ENCODE measurements at regions not wholly inside any gene's neighbourhood (a gene's known extent, or its start where the extent isn't known, plus 50 kb on each side); places are given as distances from the start of the nearest gene placed in this dataset.

DNA sequence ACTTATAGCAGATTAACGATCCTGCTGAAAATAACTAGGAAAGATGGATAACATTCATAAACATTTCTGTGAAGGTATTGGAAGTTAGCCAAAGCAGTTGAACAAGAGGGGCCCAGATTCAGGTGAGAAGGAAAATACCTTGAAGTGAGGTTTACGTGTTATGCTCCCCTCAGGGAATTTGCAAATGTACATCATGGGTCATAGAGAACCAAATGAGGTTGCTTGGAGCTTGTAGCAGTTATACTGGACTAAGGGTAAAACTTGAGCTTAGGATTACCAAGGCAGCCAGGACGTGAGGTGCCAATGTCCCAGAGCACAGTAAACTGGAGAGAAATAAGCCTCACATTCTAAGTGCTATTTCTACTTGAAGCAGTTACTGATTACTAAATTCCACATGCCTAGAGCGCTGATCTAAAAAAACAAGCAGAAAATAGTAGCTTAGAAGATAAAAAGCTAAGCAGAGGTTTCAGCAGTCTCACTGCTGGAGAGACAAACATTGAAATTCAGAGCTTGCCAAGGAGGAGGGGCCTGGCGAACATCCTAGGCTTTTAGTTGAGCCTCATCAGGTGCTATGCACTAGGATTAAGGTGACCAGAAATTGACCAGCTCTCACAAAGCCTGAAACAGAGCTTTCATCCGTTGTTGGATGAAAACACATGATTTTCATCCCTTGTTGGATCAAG lies 136.7 kb upstream of the FAM20A start:
- H3K9me3 ChIP-seq (ENCODE audit: insufficient read depth, low read length), result no peaks in the 10 kb centered on the region
- H3K27ac ChIP-seq (ENCODE audit: low read length), result no peak overlapping the region
- no peak for TF ChIP-seq EZH2phosphoT487 (IDR thresholded peaks at IDR 0.05; ENCODE audit: low read depth)
- TF ChIP-seq CTCF (IDR thresholded peaks at IDR 0.05; ENCODE audit: low read depth, low read length), result no peak
- H2AFZ ChIP-seq (ENCODE audit: low read depth, low read length), result no peak overlapping the region
- H3K36me3 ChIP-seq (replicated peaks; ENCODE audit: low read depth, low read length), result no peaks in the 10 kb centered on the region
- no peak overlapping the region for H3K4me3 ChIP-seq (ENCODE audit: low read length)
- no peaks in the 10 kb centered on the region for H3K4me1 ChIP-seq (ENCODE audit: low read length)
- no peaks in the 10 kb centered on the region for H3K27me3 ChIP-seq (ENCODE audit: low read depth, low read length)
- H4K20me1 ChIP-seq (ENCODE audit: insufficient read depth, low read length), result no peaks in the 10 kb centered on the region
- no peaks in the 10 kb centered on the region for H3K79me2 ChIP-seq (ENCODE audit: low read length)
- no peak overlapping the region for H3K9ac ChIP-seq (ENCODE audit: low read length)
- no peak overlapping the region for H3K4me2 ChIP-seq (ENCODE audit: low read length)

DNA sequence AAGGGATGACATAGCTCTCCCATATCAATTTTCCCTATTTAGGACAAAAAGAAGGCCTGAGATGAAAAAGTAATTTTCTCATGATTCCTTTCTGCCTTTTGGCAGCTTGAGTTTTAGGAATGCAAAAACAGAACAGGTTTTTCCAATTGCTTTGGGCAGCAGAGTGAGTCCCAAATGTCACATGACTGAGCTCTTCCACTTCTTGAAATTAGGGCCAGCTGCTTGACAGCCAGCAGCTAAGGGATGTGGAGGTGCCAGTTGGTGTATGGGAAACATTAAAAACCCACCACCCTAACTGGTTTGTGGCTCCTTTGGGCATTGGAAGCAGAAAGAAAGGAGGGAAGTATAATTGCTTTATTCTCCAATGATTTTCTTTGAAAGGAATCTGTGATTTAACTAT lies 133.8 kb upstream of the FAM20A start:
- Histone ChIP-seq H3K36me3 (replicated peaks; ENCODE audit: low read depth, low read length) (no peaks in the 10 kb centered on the region), H2AFZ (ENCODE audit: low read depth, low read length) (no peak overlapping the region), H3K4me1 (ENCODE audit: low read length) (no peaks in the 10 kb centered on the region), H3K9me3 (ENCODE audit: insufficient read depth, low read length) (no peaks in the 10 kb centered on the region), H3K27ac (ENCODE audit: low read length) (no peak overlapping the region), H3K27me3 (ENCODE audit: low read depth, low read length) (no peaks in the 10 kb centered on the region), H3K4me2 (ENCODE audit: low read length) (no peak overlapping the region), H4K20me1 (ENCODE audit: insufficient read depth, low read length) (no peaks in the 10 kb centered on the region), H3K4me3 (ENCODE audit: low read length) (no peak overlapping the region), H3K9ac (ENCODE audit: low read length) (no peak overlapping the region), H3K79me2 (ENCODE audit: low read length) (no peaks in the 10 kb centered on the region)
- TF ChIP-seq CTCF (IDR thresholded peaks at IDR 0.05; ENCODE audit: low read depth, low read length), result no peak
- no peak for TF ChIP-seq EZH2phosphoT487 (IDR thresholded peaks at IDR 0.05; ENCODE audit: low read depth)

- Histone ChIP-seq H3K9me3 (ENCODE audit: insufficient read depth, low read length) (no peaks in the 10 kb centered on the region), H3K79me2 (ENCODE audit: low read length) (no peaks in the 10 kb centered on the region), H4K20me1 (ENCODE audit: insufficient read depth, low read length) (no peaks in the 10 kb centered on the region), H3K4me1 (ENCODE audit: low read length) (no peaks in the 10 kb centered on the region), H3K27ac (ENCODE audit: low read length) (no peak overlapping the region), H3K36me3 (replicated peaks; ENCODE audit: low read depth, low read length) (no peaks in the 10 kb centered on the region), H2AFZ (ENCODE audit: low read depth, low read length) (no peak overlapping the region), H3K4me3 (ENCODE audit: low read length) (no peak overlapping the region), H3K4me2 (ENCODE audit: low read length) (no peak overlapping the region), H3K9ac (ENCODE audit: low read length) (no peak overlapping the region), H3K27me3 (ENCODE audit: low read depth, low read length) (no peaks in the 10 kb centered on the region)
- no peak for TF ChIP-seq CTCF (IDR thresholded peaks at IDR 0.05; ENCODE audit: low read depth, low read length)
- no peak for TF ChIP-seq EZH2phosphoT487 (IDR thresholded peaks at IDR 0.05; ENCODE audit: low read depth)
Observed at GRCh38 chr17:68734187-68734900, 133.2 kb upstream of the FAM20A start.

DNA sequence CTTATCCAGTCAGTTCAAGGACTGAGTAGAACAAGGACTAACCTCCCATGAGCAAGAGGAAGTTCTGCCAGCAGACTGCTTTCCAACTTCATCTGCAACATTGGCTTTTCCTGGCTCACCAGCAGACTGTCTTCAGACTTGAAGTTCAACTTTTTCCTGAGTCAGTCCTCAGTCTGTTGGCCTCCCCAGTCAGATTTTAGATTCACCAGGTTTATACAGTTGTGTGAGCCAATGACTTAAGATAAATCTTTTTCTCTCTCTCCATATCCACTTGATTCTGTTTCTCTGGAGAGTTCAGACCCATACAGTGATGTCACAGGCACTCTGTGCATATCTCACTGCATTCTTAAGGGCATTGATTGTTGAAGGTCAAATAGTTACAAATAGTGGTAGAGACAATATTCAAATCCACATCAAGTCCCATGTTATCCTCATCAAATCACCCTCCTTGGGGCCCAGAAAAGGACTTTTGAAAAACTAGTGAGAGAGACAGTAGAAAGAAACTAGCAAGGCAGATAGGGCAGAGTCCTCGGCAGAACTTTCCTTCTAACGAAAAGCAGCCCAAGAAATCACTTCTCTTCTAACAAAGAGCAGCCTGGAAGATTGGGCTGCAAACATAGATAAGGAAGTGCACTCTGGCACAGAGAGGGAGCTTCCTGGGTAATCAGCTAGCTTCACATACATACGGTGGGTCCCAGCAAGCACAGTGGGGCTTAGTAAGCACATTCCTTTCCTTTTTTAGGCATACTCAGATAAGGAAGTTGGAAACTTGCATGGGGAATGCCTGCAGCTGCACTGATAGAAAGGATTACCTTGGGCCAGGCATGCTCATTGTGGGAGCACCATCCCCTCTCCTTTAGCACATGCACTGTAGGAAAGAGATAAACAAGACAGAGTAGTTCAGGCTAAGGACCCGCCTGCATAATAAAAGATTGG lies 132.3 kb upstream of the FAM20A start:
- H2AFZ ChIP-seq (ENCODE audit: low read depth, low read length), result no peak overlapping the region
- H3K4me2 ChIP-seq (ENCODE audit: low read length), result no peak overlapping the region
- H3K4me3 ChIP-seq (ENCODE audit: low read length), result no peak overlapping the region
- no peak overlapping the region for H3K27ac ChIP-seq (ENCODE audit: low read length)
- no peaks in the 10 kb centered on the region for H3K27me3 ChIP-seq (ENCODE audit: low read depth, low read length)
- no peaks in the 10 kb centered on the region for H4K20me1 ChIP-seq (ENCODE audit: insufficient read depth, low read length)
- no peaks in the 10 kb centered on the region for H3K36me3 ChIP-seq (replicated peaks; ENCODE audit: low read depth, low read length)
- H3K4me1 ChIP-seq (ENCODE audit: low read length), result no peaks in the 10 kb centered on the region
- TF ChIP-seq EZH2phosphoT487 (IDR thresholded peaks at IDR 0.05; ENCODE audit: low read depth), result no peak
- no peak for TF ChIP-seq CTCF (IDR thresholded peaks at IDR 0.05; ENCODE audit: low read depth, low read length)
- H3K9me3 ChIP-seq (ENCODE audit: insufficient read depth, low read length), result no peaks in the 10 kb centered on the region
- H3K9ac ChIP-seq (ENCODE audit: low read length), result no peak overlapping the region
- H3K79me2 ChIP-seq (ENCODE audit: low read length), result no peaks in the 10 kb centered on the region

All from OCI-LY3 (cell line).